Uterus (tissue), 2 donors: ENCODE measurements at regions not wholly inside any gene's neighbourhood (a gene's known extent, or its start where the extent isn't known, plus 50 kb on each side); places are given as distances from the start of the nearest gene placed in this dataset.

Experiments used
- CTCF ChIP-seq, 4 experiments: fragments of 200-600 bp in 2 of 4; fragments of 450-650 bp in 2 of 4; sonication (generic) in 2 of 4; IDR thresholded peaks; one replicate each; pipeline ENCODE4 v1.5.1; 2016 to 2019; ENCODE audit warnings: antibody characterized with exemption in 4 of 4, mild to moderate bottlenecking in 2 of 4, moderate library complexity in 1 of 4
- POLR2A ChIP-seq, 2 donors: fragments of 450-650 bp; IDR thresholded peaks; one replicate each; pipeline ENCODE4 v1.6.1; 2016; ENCODE audit warnings: antibody characterized with exemption in 2 of 2, mild to moderate bottlenecking in 1 of 2, moderate library complexity in 1 of 2

GRCh38 chr9:81529556-81530193 lies 159.7 kb downstream of the TLE1 start:
- TF ChIP-seq CTCF (IDR thresholded peaks at IDR 0.05) (no peak), POLR2A (IDR thresholded peaks at IDR 0.05) (no peak)
